Tibial nerve (tissue), 4 donors: ENCODE measurements at regions not wholly inside any gene's neighbourhood (a gene's known extent, or its start where the extent isn't known, plus 50 kb on each side); places are given as distances from the start of the nearest gene placed in this dataset.

Experiments
- CTCF ChIP-seq, 5 experiments: fragments of 200-600 bp in 3 of 5; fragments of 450-650 bp in 2 of 5; sonication (generic) in 3 of 5; IDR thresholded peaks; one replicate each; pipeline ENCODE4 v1.5.1; 2016 to 2019; ENCODE audit warnings: antibody characterized with exemption in 5 of 5, mild to moderate bottlenecking in 3 of 5, moderate library complexity in 2 of 5
- EP300 ChIP-seq, 2 donors: sonication (generic); formaldehyde crosslinking; IDR thresholded peaks; one replicate each; pipeline ENCODE4 v1.6.1; 2017; ENCODE audit warnings: antibody characterized with exemption in 2 of 2, mild to moderate bottlenecking in 1 of 2
- POLR2A ChIP-seq, 2 donors: fragments of 450-650 bp; IDR thresholded peaks; one replicate each; pipeline ENCODE4 v1.6.1; 2017; ENCODE audit warnings: antibody characterized with exemption in 2 of 2, mild to moderate bottlenecking in 2 of 2, moderate library complexity in 2 of 2

- no peak for TF ChIP-seq EP300 (IDR thresholded peaks at IDR 0.05)
- no peak for TF ChIP-seq CTCF (IDR thresholded peaks at IDR 0.05)
- no peak for TF ChIP-seq POLR2A (IDR thresholded peaks at IDR 0.05)
Measured at GRCh38 chr10:104515678-104516199, 125.4 kb upstream of the SORCS3 start.
